Gastroesophageal sphincter (tissue), 4 donors: ENCODE measurements at regions not wholly inside any gene's neighbourhood (a gene's known extent, or its start where the extent isn't known, plus 50 kb on each side); places are given as distances from the start of the nearest gene placed in this dataset.

ENCODE experiments used
- ATAC-seq: fragments of 150-250 bp; one replicate; pipeline ENCODE4 v1.9.1; 2016; ENCODE audit warnings: mild to moderate bottlenecking, moderate library complexity
- H3K27ac ChIP-seq, 4 donors: fragments of 200-600 bp; sonication (generic) in 3 of 4; 1 replicate in 3 of 4; 2 replicates in 1 of 4; pipeline ENCODE4 v1.5.1; 2016 to 2019
- H3K27me3 ChIP-seq: fragments of 200-600 bp; sonication (generic); one replicate; pipeline ENCODE4 v1.5.1; 2019
- H3K36me3 ChIP-seq, 2 donors: fragments of 200-600 bp; sonication (generic); one replicate each; pipeline ENCODE4 v1.5.1; 2019; ENCODE audit warnings: control low read depth in 1 of 2
- H3K4me1 ChIP-seq, 3 donors: fragments of 200-600 bp; sonication (generic); 1 replicate in 2 of 3; 2 replicates in 1 of 3; pipeline ENCODE4 v1.5.1; 2016 to 2019; ENCODE audit warnings: control low read depth in 2 of 3
- H3K4me3 ChIP-seq, 2 donors: fragments of 200-600 bp; sonication (generic); one replicate each; pipeline ENCODE4 v1.5.1; 2019; ENCODE audit warnings: mild to moderate bottlenecking in 1 of 2, moderate library complexity in 1 of 2
- H3K9me3 ChIP-seq, 3 donors: fragments of 200-600 bp; sonication (generic); one replicate each; pipeline ENCODE4 v1.5.1; 2017 to 2019; ENCODE audit warnings: control low read depth in 2 of 3
- CTCF ChIP-seq, 4 experiments: fragments of 200-600 bp in 2 of 4; fragments of 450-650 bp in 2 of 4; sonication (generic) in 1 of 4; IDR thresholded peaks; one replicate each; pipeline ENCODE4 v1.5.1; 2017 to 2019; ENCODE audit warnings: antibody characterized with exemption in 4 of 4, mild to moderate bottlenecking in 2 of 4, moderate library complexity in 2 of 4
- EP300 ChIP-seq: sonication (generic); formaldehyde crosslinking; IDR thresholded peaks from one replicate; pipeline ENCODE4 v1.6.1; 2017; ENCODE audit warnings: antibody characterized with exemption, mild to moderate bottlenecking
- POLR2A ChIP-seq, 2 donors: fragments of 450-650 bp; IDR thresholded peaks; one replicate each; pipeline ENCODE4 v1.6.1; 2017; ENCODE audit warnings: antibody characterized with exemption in 2 of 2, mild to moderate bottlenecking in 2 of 2, moderate library complexity in 1 of 2
- POLR2AphosphoS5 ChIP-seq: sonication (generic); formaldehyde crosslinking; IDR thresholded peaks from one replicate; pipeline ENCODE4 v1.6.1; 2017; ENCODE audit warnings: antibody characterized with exemption
- WGBS, 2 donors: methylation state at CpG; one replicate each; pipeline ENCODE4 v1.1.5; 2018; ENCODE audit warnings: low coverage in 1 of 2; 5-methylcytosine and 5-hydroxymethylcytosine counted together

GRCh38 chr6:75546381-75546780, 52.8 kb upstream of the FILIP1 start:
- 8 to 10% methylated on average over 2 of the region's 2 CpGs for WGBS, 2 donors
- no peaks in the 10 kb centered on the region for H3K9me3 ChIP-seq

GRCh38 chr6:75550544-75551167, 51.0 kb upstream of the SENP6 start:
- no peaks in the 10 kb centered on the region for H3K27me3 ChIP-seq
- ATAC-seq: no peak
- no peak overlapping the region for H3K27ac ChIP-seq
- TF ChIP-seq EP300 (no peak), POLR2A (IDR thresholded peaks at IDR 0.05) (no peak)
- no peaks in the 10 kb centered on the region for H3K36me3 ChIP-seq
- H3K4me3 ChIP-seq: no peak overlapping the region
- H3K4me1 ChIP-seq: peaks cover 0 to 8% (median 0%) of the 10 kb centered on the region in 3 donors
- H3K9me3 ChIP-seq: no peaks in the 10 kb centered on the region

More at GRCh38 chr6:75546381-75546780, 52.8 kb upstream of the FILIP1 start:
- ATAC-seq: no peak
- Histone ChIP-seq H3K27me3 (no peaks in the 10 kb centered on the region), H3K4me1 (peaks cover 0 to 8% (median 0%) of the 10 kb centered on the region in 3 donors), H3K36me3 (no peaks in the 10 kb centered on the region), H3K27ac (no peak overlapping the region), H3K4me3 (no peak overlapping the region)
- no peak for TF ChIP-seq POLR2AphosphoS5
- TF ChIP-seq POLR2A (IDR thresholded peaks at IDR 0.05): no peak
- peak; percentile 8 to 44 (median 30) for TF ChIP-seq CTCF (IDR thresholded peaks at IDR 0.05)

GRCh38 chr6:75551367-75551952, 50.2 kb upstream of the SENP6 start:
- Histone ChIP-seq H3K27me3 (no peaks in the 10 kb centered on the region), H3K27ac (no peak overlapping the region), H3K9me3 (no peaks in the 10 kb centered on the region), H3K36me3 (no peaks in the 10 kb centered on the region), H3K4me3 (no peak overlapping the region), H3K4me1 (peaks cover 0 to under 1% (median 0%) of the 10 kb centered on the region in 3 donors)
- TF ChIP-seq EP300 (no peak), POLR2A (IDR thresholded peaks at IDR 0.05) (no peak), CTCF (IDR thresholded peaks at IDR 0.05) (no peak), POLR2AphosphoS5 (no peak)
- WGBS, 2 donors: 80 to 94% methylated on average over 2 of the region's 2 CpGs
- no peak for ATAC-seq
